ENCODE measurements at regions not wholly inside any gene's neighbourhood (a gene's known extent, or its start where the extent isn't known, plus 50 kb on each side); places are given as distances from the start of the nearest gene placed in this dataset.

- no peak for DNase-seq
- H3K36me3 ChIP-seq = no peaks in the 10 kb centered on the region
- H3K4me1 ChIP-seq = no peaks in the 10 kb centered on the region
- intact Hi-C loops (cut with DNase I; ENCODE audit: low total_unique reads) = no loop called here
- H3K27me3 ChIP-seq = no peaks in the 10 kb centered on the region
- H3K27ac ChIP-seq = no peak overlapping the region
- TF ChIP-seq POLR2A (IDR thresholded peaks at IDR 0.05) = no peak
- TF ChIP-seq CTCF (IDR thresholded peaks at IDR 0.05) = no peak
- H3K4me3 ChIP-seq = no peak overlapping the region
- no peaks in the 10 kb centered on the region for H3K9me3 ChIP-seq
Measured at GRCh38 chr6:168920289-168920688, 333.4 kb downstream of the THBS2 start.

GRCh38 chr6:168919470-168920179 is 334.0 kb downstream of the THBS2 start:
- H3K4me1 ChIP-seq = no peaks in the 10 kb centered on the region
- no peak overlapping the region for H3K27ac ChIP-seq
- DNase-seq = no peak
- no peak overlapping the region for H3K4me3 ChIP-seq
- no peaks in the 10 kb centered on the region for H3K36me3 ChIP-seq
- no peak for TF ChIP-seq CTCF (IDR thresholded peaks at IDR 0.05)
- TF ChIP-seq POLR2A (IDR thresholded peaks at IDR 0.05) = no peak
- no peaks in the 10 kb centered on the region for H3K27me3 ChIP-seq
- no peaks in the 10 kb centered on the region for H3K9me3 ChIP-seq
- intact Hi-C loops (cut with DNase I; ENCODE audit: low total_unique reads) = no loop called here

- peak overlapping the region; percentile 47 to 57 for H3K27ac ChIP-seq
- H3K36me3 ChIP-seq = no peaks in the 10 kb centered on the region
- H3K27me3 ChIP-seq = no peaks in the 10 kb centered on the region
- TF ChIP-seq CTCF (IDR thresholded peaks at IDR 0.05) = no peak
- TF ChIP-seq POLR2A (IDR thresholded peaks at IDR 0.05) = no peak
- DNase-seq = peak in 1 of 2 donors; percentile 41
- no peak overlapping the region for H3K4me3 ChIP-seq
- H3K9me3 ChIP-seq = no peaks in the 10 kb centered on the region
- H3K4me1 ChIP-seq = no peaks in the 10 kb centered on the region
- intact Hi-C loops (cut with DNase I; ENCODE audit: low total_unique reads) = no loop called here
Measured at GRCh38 chr6:168916576-168917211, 337.0 kb downstream of the THBS2 start.

GRCh38 chr6:168915855-168916254 is 337.8 kb downstream of the THBS2 start:
- intact Hi-C loops (cut with DNase I; ENCODE audit: low total_unique reads) = no loop called here
- no peak for DNase-seq
- Histone ChIP-seq H3K36me3 (no peaks in the 10 kb centered on the region), H3K27me3 (no peaks in the 10 kb centered on the region), H3K9me3 (no peaks in the 10 kb centered on the region), H3K27ac (no peak overlapping the region), H3K4me3 (no peak overlapping the region), H3K4me1 (no peaks in the 10 kb centered on the region)
- no peak for TF ChIP-seq POLR2A (IDR thresholded peaks at IDR 0.05)
- TF ChIP-seq CTCF (IDR thresholded peaks at IDR 0.05) = no peak

- no peaks in the 10 kb centered on the region for H3K9me3 ChIP-seq
- no peak for DNase-seq
- H3K4me1 ChIP-seq = no peaks in the 10 kb centered on the region
- TF ChIP-seq CTCF (IDR thresholded peaks at IDR 0.05) (no peak), POLR2A (IDR thresholded peaks at IDR 0.05) (no peak)
- H3K36me3 ChIP-seq = no peaks in the 10 kb centered on the region
- H3K4me3 ChIP-seq = no peak overlapping the region
- no peaks in the 10 kb centered on the region for H3K27me3 ChIP-seq
- intact Hi-C loops (cut with DNase I; ENCODE audit: low total_unique reads) = no loop called here
- no peak overlapping the region for H3K27ac ChIP-seq
Measured at GRCh38 chr6:168915242-168915641, 338.4 kb downstream of the THBS2 start.
